Type B pancreatic cell (in vitro differentiated cells): ENCODE measurements at regions not wholly inside any gene's neighbourhood (a gene's known extent, or its start where the extent isn't known, plus 50 kb on each side); places are given as distances from the start of the nearest gene placed in this dataset.

Experiments used
- DNase-seq: peaks from one replicate; pipeline ENCODE4 v3.0.0; 2021; ENCODE audit warnings: mixed read lengths; ENCODE audit not compliant: unreplicated experiment; ENCODE audit errors: extremely low spot score
- H3K27ac Mint-ChIP-seq: 2 replicates; pipeline ENCODE4 v1.8.0; 2021; ENCODE audit warnings: mild to moderate bottlenecking, mixed read lengths
- H3K27me3 Mint-ChIP-seq: 2 replicates; pipeline ENCODE4 v1.8.0; 2021; ENCODE audit warnings: mixed read lengths
- H3K36me3 Mint-ChIP-seq: 2 replicates; pipeline ENCODE4 v1.8.0; 2021; ENCODE audit warnings: mixed read lengths
- H3K4me1 Mint-ChIP-seq: one replicate; pipeline ENCODE4 v1.8.0; 2021; ENCODE audit warnings: mixed read lengths; ENCODE audit not compliant: unreplicated experiment
- H3K4me3 Mint-ChIP-seq: 2 replicates; pipeline ENCODE4 v1.8.0; 2021; ENCODE audit warnings: mild to moderate bottlenecking, mixed read lengths
- H3K9me3 Mint-ChIP-seq: 2 replicates; pipeline ENCODE4 v1.8.0; 2021; ENCODE audit warnings: mixed read lengths
- CTCF ChIP-seq: fragments of 200-600 bp; sonication (generic); conservative IDR thresholded peaks from 2 replicates; pipeline ENCODE4 v1.5.0; 2021; ENCODE audit warnings: antibody characterized with exemption, mild to moderate bottlenecking

- peaks cover 10% of the 10 kb centered on the region for H3K27me3 Mint-ChIP-seq
- no peak overlapping the region for H3K27ac Mint-ChIP-seq
- H3K4me1 Mint-ChIP-seq: no peaks in the 10 kb centered on the region
- H3K9me3 Mint-ChIP-seq: peaks cover 21% of the 10 kb centered on the region
- H3K36me3 Mint-ChIP-seq: peaks cover 22% of the 10 kb centered on the region
- H3K4me3 Mint-ChIP-seq: no peak overlapping the region
- no peak for DNase-seq
- no peak for TF ChIP-seq CTCF
Measured at GRCh38 chr5:126030698-126031097, 392.5 kb upstream of the GRAMD2B start.

GRCh38 chr5:126031989-126032716, 391.1 kb upstream of the GRAMD2B start:
- H3K9me3 Mint-ChIP-seq: peaks cover 16% of the 10 kb centered on the region
- no peak for DNase-seq
- no peak for TF ChIP-seq CTCF

GRCh38 chr5:126043688-126044087, 379.5 kb upstream of the GRAMD2B start:
- no peak for TF ChIP-seq CTCF
- H3K36me3 Mint-ChIP-seq: peaks cover 5% of the 10 kb centered on the region
- H3K4me1 Mint-ChIP-seq: peaks cover 34% of the 10 kb centered on the region
- H3K27me3 Mint-ChIP-seq: peaks cover 48% of the 10 kb centered on the region
- H3K9me3 Mint-ChIP-seq: peaks cover 9% of the 10 kb centered on the region
- no peak for DNase-seq
- no peak overlapping the region for H3K4me3 Mint-ChIP-seq
- peak overlapping the region; percentile 71 for H3K27ac Mint-ChIP-seq

More at GRCh38 chr5:126031989-126032716, 391.1 kb upstream of the GRAMD2B start:
- Mint-ChIP-seq H3K36me3 (peaks cover 17% of the 10 kb centered on the region), H3K27me3 (peaks cover 6% of the 10 kb centered on the region), H3K4me1 (no peaks in the 10 kb centered on the region), H3K4me3 (no peak overlapping the region), H3K27ac (no peak overlapping the region)

- TF ChIP-seq CTCF: no peak
- peaks cover 35% of the 10 kb centered on the region for H3K4me1 Mint-ChIP-seq
- peak overlapping the region; percentile 71 for H3K27ac Mint-ChIP-seq
- peaks cover 5% of the 10 kb centered on the region for H3K36me3 Mint-ChIP-seq
- H3K4me3 Mint-ChIP-seq: no peak overlapping the region
- H3K27me3 Mint-ChIP-seq: peaks cover 49% of the 10 kb centered on the region
- no peak for DNase-seq
- peaks cover 9% of the 10 kb centered on the region for H3K9me3 Mint-ChIP-seq
Measured at GRCh38 chr5:126044111-126044668, 379.0 kb upstream of the GRAMD2B start.

- no peak overlapping the region for H3K4me3 Mint-ChIP-seq
- no peak overlapping the region for H3K27ac Mint-ChIP-seq
- DNase-seq: no peak
- H3K9me3 Mint-ChIP-seq: peaks cover 9% of the 10 kb centered on the region
- TF ChIP-seq CTCF: no peak
- peaks cover 5% of the 10 kb centered on the region for H3K36me3 Mint-ChIP-seq
- H3K4me1 Mint-ChIP-seq: peaks cover 35% of the 10 kb centered on the region
- H3K27me3 Mint-ChIP-seq: peaks cover 55% of the 10 kb centered on the region
Measured at GRCh38 chr5:126044931-126045565, 378.2 kb upstream of the GRAMD2B start.
